Fibroblast of skin of left biceps (primary cell): ENCODE measurements at regions not wholly inside any gene's neighbourhood (a gene's known extent, or its start where the extent isn't known, plus 50 kb on each side); places are given as distances from the start of the nearest gene placed in this dataset.
"Not testable (repeated sequence)": the region's sequence is repeated elsewhere in the genome, so short reads cannot be mapped to it uniquely, and the experiment has no call there.

Experiments
- DNase-seq, 2 experiments: peaks; one replicate each; pipeline ENCODE4 v3.0.0-alpha.2; 2013; ENCODE audit warnings: low read depth in 2 of 2

DNA sequence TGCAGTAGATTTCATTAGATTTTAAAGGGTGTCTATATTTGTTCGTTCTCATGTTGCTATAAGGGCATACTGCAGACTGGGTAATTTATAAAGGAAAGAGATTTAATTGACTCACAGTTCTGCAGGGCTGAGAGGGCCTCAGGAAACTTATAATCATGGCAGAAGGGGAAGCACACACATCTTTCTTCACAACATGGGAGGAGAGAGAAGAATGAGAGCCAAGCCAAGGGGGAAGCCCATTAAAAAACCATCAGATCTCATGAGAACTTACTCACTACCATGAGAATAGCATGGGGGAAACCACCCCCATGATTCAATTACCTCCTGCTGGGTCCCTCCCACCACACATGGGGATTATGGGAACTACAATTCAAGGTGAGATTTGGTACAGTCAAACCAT, 99.5 kb upstream of the TCF21 start:
- not testable (repeated sequence) for DNase-seq

DNA sequence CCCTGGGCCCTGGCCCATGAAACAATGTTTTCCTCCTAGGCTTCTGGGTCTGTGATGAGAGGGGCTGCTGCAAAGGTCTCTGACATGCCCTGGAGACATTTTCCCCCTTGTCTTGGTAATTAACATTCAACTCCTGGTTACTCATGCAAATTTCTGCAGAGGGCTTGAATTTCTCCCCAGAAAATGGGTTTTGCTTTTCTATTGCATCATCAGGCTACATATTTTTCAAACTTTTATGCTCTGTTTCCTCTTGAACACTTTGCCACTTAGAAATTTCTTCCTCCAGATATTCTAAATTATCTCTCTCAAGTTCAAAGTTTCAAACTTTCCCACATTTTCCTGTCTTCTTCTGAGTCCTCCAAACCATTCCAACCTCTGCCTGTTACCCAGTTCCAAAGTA, 98.2 kb upstream of the TCF21 start:
- not testable (repeated sequence) for DNase-seq

- DNase-seq = not testable (repeated sequence)
These were observed 93.9 kb upstream of the TCF21 start for GRCh38 chr6:133795051-133795450.

DNA sequence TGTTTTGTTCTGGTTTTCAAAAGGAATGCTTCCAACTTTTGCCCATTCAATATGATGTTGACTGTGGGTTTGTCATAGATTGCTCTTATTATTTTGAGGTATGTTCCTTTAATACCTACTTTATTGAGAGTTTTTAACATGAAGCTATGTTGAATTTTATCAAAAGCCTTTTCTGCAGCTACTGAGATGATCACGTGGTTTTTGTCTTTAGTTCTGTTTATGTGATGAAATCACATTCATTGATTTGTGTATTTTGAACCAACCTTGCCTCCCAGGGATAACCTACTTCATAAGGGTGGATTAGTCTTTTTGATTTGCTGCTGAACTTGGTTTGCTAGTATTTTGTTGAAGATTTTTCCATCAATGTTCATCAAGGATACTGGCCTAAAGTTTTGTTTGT, 92.7 kb upstream of the TCF21 start:
- DNase-seq = no peak

- no peak for DNase-seq
These were observed 89.9 kb upstream of the TCF21 start for GRCh38 chr6:133799043-133799442.

DNA sequence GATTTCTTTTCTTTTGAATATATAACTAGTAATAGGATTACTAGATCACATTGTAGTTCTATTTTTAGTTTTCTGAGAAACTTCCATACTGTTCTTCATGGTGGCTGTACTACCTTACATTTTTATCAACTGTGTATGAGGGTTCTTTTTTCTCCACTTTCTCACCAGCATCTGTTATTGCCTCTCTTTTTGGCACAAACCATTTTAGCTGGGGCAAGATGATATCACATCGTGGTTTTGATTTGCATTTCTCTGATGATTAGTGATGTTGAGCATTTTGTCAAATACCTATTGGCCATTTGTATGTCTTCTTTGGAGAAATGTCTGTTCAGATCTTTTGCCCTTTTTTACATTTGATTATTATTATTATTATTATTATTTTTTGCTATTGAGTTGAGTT, 86.1 kb upstream of the TCF21 start:
- DNase-seq = peak in 1 of 2 experiments; percentile 35

DNA sequence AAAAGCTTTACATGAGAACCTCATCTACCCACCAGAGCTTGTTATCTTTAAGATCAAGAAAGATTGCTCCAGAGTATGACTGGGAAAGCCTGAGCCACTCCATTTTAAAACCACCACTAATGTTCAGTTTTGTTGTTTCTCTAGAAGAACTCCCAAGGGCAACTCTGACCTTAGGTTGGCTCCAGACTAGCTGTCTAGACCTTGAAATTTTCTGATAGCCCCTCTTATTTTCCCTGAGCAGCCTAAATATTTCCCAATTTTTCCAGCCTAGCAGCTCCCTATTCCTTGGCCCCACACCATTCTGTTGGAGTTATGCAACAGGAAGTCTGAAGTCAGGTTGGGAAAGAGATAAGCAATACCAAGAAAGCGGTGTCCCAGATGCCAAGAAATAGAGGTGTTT, 84.6 kb upstream of the TCF21 start:
- DNase-seq = peak in 1 of 2 experiments; percentile 19

- DNase-seq = no peak
These were observed 83.0 kb upstream of the TCF21 start for GRCh38 chr6:133805876-133806275.

- DNase-seq = no peak
These were observed 82.4 kb upstream of the TCF21 start for GRCh38 chr6:133806382-133807140.

GRCh38 chr6:133807501-133807900, 81.4 kb upstream of the TCF21 start:
- DNase-seq = no peak

- peak in 1 of 2 experiments; percentile 36 for DNase-seq
These were observed 79.5 kb upstream of the TCF21 start for GRCh38 chr6:133809406-133809805.

DNA sequence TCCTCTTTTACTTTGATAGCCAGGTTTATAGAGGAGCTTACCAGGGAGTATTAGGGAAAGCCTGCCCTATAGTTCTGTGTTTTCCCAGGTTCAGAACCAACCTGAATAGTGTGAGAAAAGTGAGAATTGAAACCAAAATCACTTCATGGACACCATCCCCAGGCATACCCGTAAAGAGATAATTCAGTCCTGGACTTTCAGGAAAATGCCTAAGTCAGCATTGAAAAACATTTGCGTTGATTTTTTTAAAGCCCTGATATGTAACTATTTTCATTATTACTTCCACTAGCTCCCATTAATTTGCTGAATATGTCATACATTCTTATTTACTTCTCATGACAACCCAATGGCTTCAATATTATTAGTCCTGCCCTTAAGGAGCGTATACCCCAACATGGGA, 77.4 kb upstream of the TCF21 start:
- no peak for DNase-seq

DNA sequence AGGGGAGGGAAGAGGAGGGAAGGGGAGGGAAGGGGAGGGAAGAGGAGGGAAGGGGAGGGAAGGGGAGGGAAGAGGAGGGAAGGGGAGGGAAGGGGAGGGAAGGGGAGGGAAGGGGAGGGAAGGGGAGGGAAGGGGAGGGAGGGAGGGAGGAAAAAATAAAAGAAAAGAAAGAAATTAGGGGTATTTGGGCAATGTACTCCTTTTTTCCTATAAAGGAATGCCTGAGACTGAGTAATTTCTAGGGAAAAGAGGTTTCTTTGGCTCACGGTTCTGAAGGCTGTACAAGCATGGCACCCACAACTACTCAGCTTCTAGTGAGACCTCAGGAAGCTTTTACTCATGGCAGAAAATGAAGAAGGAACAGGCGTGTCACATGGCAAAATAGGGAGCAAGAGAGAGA, 76.5 kb upstream of the TCF21 start:
- not testable (repeated sequence) for DNase-seq

DNA sequence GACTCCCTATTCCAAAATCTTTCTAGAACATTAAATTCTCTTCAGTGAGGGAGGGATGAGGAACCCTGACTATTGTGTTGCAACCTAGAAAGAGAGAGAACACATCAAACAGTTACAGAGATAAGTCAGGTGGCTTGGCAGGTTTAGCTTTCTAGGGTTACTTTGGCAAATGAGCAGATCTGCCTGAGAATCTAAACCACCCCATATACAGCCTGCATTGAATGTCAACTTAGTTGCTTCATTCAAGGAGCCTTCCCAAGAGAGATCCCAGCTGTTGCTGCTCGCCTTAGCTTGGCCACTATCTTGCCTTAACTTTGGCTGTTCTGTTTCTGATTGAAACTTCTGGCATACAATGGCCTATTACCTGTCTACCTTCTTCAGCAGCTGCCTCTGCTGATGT, 74.7 kb upstream of the TCF21 start:
- DNase-seq = no peak

GRCh38 chr6:133814797-133815196, 74.1 kb upstream of the TCF21 start:
- DNase-seq = no peak

DNA sequence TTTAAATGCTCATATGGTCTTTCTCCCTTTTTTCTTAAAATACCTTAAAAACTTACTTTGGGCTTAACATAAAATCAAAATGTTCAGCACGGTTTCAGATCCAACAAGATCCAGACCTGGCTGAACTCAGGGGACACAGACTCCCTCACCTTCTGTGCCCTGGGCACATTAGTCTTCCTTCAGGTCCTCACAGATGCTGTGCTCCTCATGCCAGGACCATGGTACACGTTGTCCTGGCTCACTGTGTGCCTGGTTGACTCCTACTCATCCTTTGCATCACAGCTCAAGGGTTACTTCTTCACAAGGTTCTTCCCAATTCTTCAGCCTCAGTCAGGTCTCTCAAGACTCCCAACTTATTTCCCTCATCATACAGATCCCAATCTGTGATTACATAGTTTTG, 73.6 kb upstream of the TCF21 start:
- no peak for DNase-seq

DNA sequence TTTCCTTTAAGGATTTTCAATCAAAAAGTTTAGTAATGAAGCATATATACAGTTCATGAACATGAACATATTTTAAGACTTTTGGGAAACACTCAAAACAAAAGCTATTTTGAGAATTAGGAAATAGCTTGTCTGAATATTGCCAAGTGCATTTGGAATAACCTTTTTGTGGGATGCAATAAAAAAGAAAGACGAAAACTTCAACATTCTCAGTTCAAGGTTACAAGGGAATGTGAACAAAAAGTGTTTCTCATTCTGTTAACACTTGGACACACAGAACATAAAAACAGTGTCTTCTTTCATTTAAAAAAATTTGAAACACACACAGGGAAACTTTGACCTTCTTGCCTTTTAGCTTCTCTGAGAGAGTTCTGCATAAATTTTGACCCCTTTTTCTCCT, 72.7 kb upstream of the TCF21 start:
- DNase-seq = no peak

- DNase-seq = no peak
These were observed 71.4 kb upstream of the TCF21 start for GRCh38 chr6:133817460-133818047.

DNA sequence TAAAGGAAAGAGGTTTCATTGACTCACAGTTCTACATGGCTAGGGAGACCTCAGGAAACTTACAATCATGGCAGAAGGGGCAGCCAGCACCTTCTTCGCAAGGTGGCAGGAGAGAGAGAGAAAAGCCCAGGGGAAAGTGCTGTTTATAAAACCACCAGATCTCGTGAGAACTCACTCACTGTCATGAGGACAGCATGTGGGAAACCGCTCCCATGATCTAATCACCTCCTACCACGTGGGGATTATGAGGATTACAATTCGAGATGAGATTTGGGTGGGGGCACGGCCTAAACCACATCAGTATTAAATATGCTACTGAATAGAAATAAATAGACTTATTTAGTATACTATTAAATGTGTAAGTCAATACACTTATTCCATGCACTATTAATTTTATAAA, 70.6 kb upstream of the TCF21 start:
- no peak for DNase-seq

GRCh38 chr6:133820208-133820607, 68.7 kb upstream of the TCF21 start:
- no peak for DNase-seq

GRCh38 chr6:133827766-133828165, 61.1 kb upstream of the TCF21 start:
- peak; percentile 38 for DNase-seq

DNA sequence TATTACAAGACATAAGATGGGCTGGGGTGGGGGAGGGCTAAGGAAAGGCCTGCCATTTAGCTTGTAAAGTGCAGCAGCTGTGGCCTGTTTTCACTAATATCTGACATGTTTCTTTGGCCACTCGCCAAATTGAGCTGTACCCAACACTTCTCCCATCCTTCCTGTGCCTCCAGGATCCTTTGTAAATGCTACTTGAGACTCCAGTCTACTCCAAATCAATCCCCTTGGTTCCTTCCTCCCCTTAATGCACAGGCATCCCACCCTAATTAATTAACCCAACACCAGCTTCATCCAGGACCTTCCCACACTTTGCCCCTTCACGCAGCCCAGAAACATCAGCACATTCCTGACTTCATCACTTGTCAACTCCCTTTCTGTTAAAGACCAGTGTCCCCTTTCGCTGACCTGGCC, 55.0 kb upstream of the TCF21 start:
- no peak for DNase-seq

GRCh38 chr6:133834472-133835170, 54.3 kb upstream of the TCF21 start:
- DNase-seq = no peak
